HCT116 (cell line): ENCODE measurements at regions not wholly inside any gene's neighbourhood (a gene's known extent, or its start where the extent isn't known, plus 50 kb on each side); places are given as distances from the start of the nearest gene placed in this dataset.
"Not testable (repeated sequence)": the region's sequence is repeated elsewhere in the genome, so short reads cannot be mapped to it uniquely, and the experiment has no call there.

Source experiments
- TF ChIP-seq, protein P1 (sequence below), 3 experiments: fragments of 200-600 bp in 1 of 3; sonication (generic) in 1 of 3; IDR thresholded peaks in 2 of 3; conservative IDR thresholded peaks in 1 of 3; 2 replicates each; pipeline ENCODE4 v1.5.1; 2012 to 2017; ENCODE audit warnings: low read depth in 2 of 3, low read length in 2 of 3, antibody characterized with exemption in 1 of 3, borderline replicate concordance in 1 of 3, control low read depth in 1 of 3, mild to moderate bottlenecking in 1 of 3, mixed read lengths in 1 of 3, mixed run types in 1 of 3, moderate library complexity in 1 of 3; ENCODE audit not compliant: insufficient read depth in 1 of 3
- TF ChIP-seq, protein P2 (sequence below): IDR thresholded peaks from 2 replicates; pipeline ENCODE4 v1.6.1; 2012

DNA sequence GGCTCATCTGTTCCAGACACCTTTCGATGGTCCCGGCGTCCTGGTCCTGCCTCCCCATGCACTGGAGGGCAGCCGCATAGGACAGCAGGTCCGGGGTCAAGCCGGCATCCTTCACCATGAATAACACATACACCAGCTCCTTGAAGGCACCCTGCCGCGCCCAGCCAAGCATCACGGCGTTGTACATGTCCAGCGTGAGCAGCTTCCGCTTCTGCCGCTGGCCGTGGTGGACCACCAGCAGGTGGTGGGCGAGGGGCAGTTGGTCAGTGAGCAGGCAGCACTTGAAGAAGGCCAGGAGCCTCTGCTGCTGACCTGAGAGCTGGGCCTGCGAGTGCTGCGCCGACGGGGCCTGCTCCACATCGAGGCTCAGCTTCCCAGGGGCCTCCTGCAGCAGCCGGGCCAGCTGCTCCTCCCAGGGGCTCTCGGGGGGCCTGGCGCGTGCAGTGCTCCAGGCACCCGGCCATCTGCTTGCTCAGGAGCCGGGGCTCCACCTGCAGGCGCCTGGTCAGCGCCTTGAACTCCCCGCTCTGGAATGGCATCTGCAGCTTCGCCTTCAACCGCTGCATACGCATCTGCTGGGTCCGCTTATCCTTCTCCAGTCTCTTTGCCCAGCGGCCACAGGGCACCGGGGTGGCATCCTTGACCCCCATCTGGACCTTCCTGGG is 74.7 kb upstream of the MED13 start:
- TF ChIP-seq, protein P1, sequence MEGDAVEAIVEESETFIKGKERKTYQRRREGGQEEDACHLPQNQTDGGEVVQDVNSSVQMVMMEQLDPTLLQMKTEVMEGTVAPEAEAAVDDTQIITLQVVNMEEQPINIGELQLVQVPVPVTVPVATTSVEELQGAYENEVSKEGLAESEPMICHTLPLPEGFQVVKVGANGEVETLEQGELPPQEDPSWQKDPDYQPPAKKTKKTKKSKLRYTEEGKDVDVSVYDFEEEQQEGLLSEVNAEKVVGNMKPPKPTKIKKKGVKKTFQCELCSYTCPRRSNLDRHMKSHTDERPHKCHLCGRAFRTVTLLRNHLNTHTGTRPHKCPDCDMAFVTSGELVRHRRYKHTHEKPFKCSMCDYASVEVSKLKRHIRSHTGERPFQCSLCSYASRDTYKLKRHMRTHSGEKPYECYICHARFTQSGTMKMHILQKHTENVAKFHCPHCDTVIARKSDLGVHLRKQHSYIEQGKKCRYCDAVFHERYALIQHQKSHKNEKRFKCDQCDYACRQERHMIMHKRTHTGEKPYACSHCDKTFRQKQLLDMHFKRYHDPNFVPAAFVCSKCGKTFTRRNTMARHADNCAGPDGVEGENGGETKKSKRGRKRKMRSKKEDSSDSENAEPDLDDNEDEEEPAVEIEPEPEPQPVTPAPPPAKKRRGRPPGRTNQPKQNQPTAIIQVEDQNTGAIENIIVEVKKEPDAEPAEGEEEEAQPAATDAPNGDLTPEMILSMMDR (IDR thresholded peaks at IDR 0.05 in 2 of 3, conservative IDR thresholded peaks at IDR 0.05 in 1 of 3; ENCODE audit: borderline replicate concordance in 1 of 3, insufficient read depth in 1 of 3, low read depth in 2 of 3, low read length in 2 of 3), result not testable (repeated sequence)
- TF ChIP-seq, protein P2, sequence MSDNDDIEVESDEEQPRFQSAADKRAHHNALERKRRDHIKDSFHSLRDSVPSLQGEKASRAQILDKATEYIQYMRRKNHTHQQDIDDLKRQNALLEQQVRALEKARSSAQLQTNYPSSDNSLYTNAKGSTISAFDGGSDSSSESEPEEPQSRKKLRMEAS, result not testable (repeated sequence)
